KMS-11 (cell line): ENCODE measurements at regions not wholly inside any gene's neighbourhood (a gene's known extent, or its start where the extent isn't known, plus 50 kb on each side); places are given as distances from the start of the nearest gene placed in this dataset.

Experiments used
- H2AFZ ChIP-seq: fragments of 200-600 bp; sonication (generic); 2 replicates; pipeline ENCODE4 v1.6.1; 2016; ENCODE audit warnings: antibody characterized with exemption, mixed run types, low read depth
- H3K27ac ChIP-seq: fragments of 200-600 bp; sonication (generic); 2 replicates; pipeline ENCODE4 v1.6.1; 2016; ENCODE audit warnings: mild to moderate bottlenecking, mixed run types
- H3K27me3 ChIP-seq: fragments of 200-600 bp; sonication (generic); 2 replicates; pipeline ENCODE4 v1.6.1; 2017; ENCODE audit warnings: mild to moderate bottlenecking, low read depth, mixed run types, moderate library complexity; ENCODE audit not compliant: insufficient read depth
- H3K36me3 ChIP-seq: fragments of 200-600 bp; sonication (generic); 2 replicates; pipeline ENCODE4 v1.6.1; 2017; ENCODE audit warnings: mild to moderate bottlenecking, mixed run types; ENCODE audit not compliant: insufficient read depth
- H3K4me1 ChIP-seq: fragments of 200-600 bp; sonication (generic); 2 replicates; pipeline ENCODE4 v1.6.1; 2016; ENCODE audit warnings: mild to moderate bottlenecking, low read depth, mixed run types; ENCODE audit not compliant: poor library complexity, severe bottlenecking
- H3K4me2 ChIP-seq: fragments of 200-600 bp; sonication (generic); 2 replicates; pipeline ENCODE4 v1.7.0; 2016; ENCODE audit warnings: mild to moderate bottlenecking, mixed run types
- H3K4me3 ChIP-seq: fragments of 200-600 bp; sonication (generic); IDR thresholded peaks from 2 replicates; pipeline ENCODE4 v1.6.1; 2017; ENCODE audit warnings: low read depth, low read length, mixed read lengths; ENCODE audit not compliant: insufficient read depth
- H3K79me2 ChIP-seq: fragments of 200-600 bp; sonication (generic); 2 replicates; pipeline ENCODE4 v1.6.1; 2016; ENCODE audit warnings: low read depth, mixed run types; ENCODE audit not compliant: insufficient read depth
- H3K9ac ChIP-seq: fragments of 200-600 bp; sonication (generic); 2 replicates; pipeline ENCODE4 v1.6.1; 2016; ENCODE audit warnings: mild to moderate bottlenecking, mixed run types
- H4K20me1 ChIP-seq: fragments of 200-600 bp; sonication (generic); 2 replicates; pipeline ENCODE4 v1.6.1; 2016; ENCODE audit warnings: mild to moderate bottlenecking, mixed run types; ENCODE audit not compliant: insufficient read depth
- CTCF ChIP-seq: fragments of 200-600 bp; sonication (generic); conservative IDR thresholded peaks from 2 replicates; pipeline ENCODE4 v1.6.1; 2017; ENCODE audit warnings: low read depth, mild to moderate bottlenecking, antibody characterized with exemption, low read length, moderate library complexity, mixed read lengths

GRCh38 chr6:170178561-170179477 lies 112.1 kb downstream of the DLL1 start:
- Histone ChIP-seq H4K20me1 (no peaks in the 10 kb centered on the region), H3K4me3 (no peak overlapping the region)

GRCh38 chr6:170177772-170178560 lies 112.9 kb downstream of the DLL1 start:
- no peak for TF ChIP-seq CTCF
- Histone ChIP-seq H3K4me3 (no peak overlapping the region), H2AFZ (no peak overlapping the region), H3K4me2 (no peak overlapping the region), H3K4me1 (no peaks in the 10 kb centered on the region), H3K27me3 (no peaks in the 10 kb centered on the region; the same call in 1 of the 2 replicates), H3K36me3 (no peaks in the 10 kb centered on the region), H3K79me2 (no peaks in the 10 kb centered on the region), H4K20me1 (no peaks in the 10 kb centered on the region), H3K9ac (no peak overlapping the region), H3K27ac (no peak overlapping the region)

More at GRCh38 chr6:170178561-170179477, 112.1 kb downstream of the DLL1 start:
- TF ChIP-seq CTCF, result no peak
- H3K4me2 ChIP-seq, result no peak overlapping the region
- H3K27me3 ChIP-seq, result no peaks in the 10 kb centered on the region; the same call in 1 of the 2 replicates
- no peak overlapping the region for H3K9ac ChIP-seq
- no peaks in the 10 kb centered on the region for H3K79me2 ChIP-seq
- H2AFZ ChIP-seq, result no peak overlapping the region
- H3K4me1 ChIP-seq, result no peaks in the 10 kb centered on the region
- no peak overlapping the region for H3K27ac ChIP-seq
- no peaks in the 10 kb centered on the region for H3K36me3 ChIP-seq

DNA sequence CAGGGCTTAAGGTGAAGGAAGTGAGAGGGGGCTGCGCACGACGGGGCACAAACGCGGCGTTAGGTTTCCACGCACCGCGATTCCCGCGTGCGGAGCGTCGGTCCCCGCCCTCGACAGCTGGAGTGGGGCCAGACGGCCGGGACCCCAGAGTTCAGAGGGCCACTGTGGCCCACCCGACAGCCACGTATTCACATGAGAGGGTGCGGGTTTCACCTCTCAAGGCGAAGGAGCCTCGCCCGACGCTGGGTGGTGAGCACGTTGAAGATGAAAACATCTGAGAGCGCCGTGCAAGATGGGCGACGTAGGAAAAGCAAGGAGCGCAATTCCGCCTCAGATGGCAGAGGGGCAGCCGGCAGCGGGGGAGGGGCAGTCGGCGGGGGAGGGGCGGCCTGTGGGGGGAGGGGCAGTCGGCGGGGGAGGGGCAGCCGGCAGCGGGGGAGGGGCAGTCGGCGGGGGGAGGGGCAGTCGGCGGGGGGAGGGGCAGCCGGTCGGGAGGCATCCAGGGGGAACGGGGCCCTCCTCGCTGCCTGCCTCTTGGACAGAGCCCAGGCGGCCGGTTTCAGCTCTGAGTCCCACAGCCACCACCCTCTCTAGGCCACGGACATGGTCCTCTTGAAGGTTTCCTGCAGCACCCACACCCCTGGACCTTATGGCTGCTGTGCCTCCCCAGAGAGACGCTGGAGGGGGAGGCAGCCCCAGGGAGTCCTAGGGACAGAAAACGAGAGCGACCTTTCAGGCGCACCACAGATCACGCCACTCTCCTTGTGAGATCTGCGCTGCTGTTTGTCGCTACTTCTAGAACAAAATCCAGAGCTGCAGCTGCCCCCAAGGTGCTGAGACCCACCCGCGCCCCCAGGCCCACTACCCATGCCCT lies 113.7 kb downstream of the DLL1 start:
- H3K79me2 ChIP-seq, result no peaks in the 10 kb centered on the region
- H3K27me3 ChIP-seq, result peaks cover 4% of the 10 kb centered on the region; the same call in 1 of the 2 replicates
- no peak overlapping the region for H3K9ac ChIP-seq
- H3K4me3 ChIP-seq, result no peak overlapping the region
- H3K27ac ChIP-seq, result no peak overlapping the region
- no peaks in the 10 kb centered on the region for H3K4me1 ChIP-seq
- no peak overlapping the region for H3K4me2 ChIP-seq
- no peaks in the 10 kb centered on the region for H4K20me1 ChIP-seq
- no peaks in the 10 kb centered on the region for H3K36me3 ChIP-seq
- TF ChIP-seq CTCF, result no peak
- H2AFZ ChIP-seq, result no peak overlapping the region
